ENCODE measurements at regions not wholly inside any gene's neighbourhood (a gene's known extent, or its start where the extent isn't known, plus 50 kb on each side); places are given as distances from the start of the nearest gene placed in this dataset.
A peak's percentile ranks its signal among the peaks of the same experiment; 100 is the strongest.

GRCh38 chr2:888211-888801 lies 62.3 kb upstream of the SNTG2 start:
- H3K9me3 Mint-ChIP-seq = no peaks in the 10 kb centered on the region; the same call in 2 of the 3 replicates
- no peaks in the 10 kb centered on the region for H4K20me1 ChIP-seq (replicated peaks; ENCODE audit: insufficient read depth)
- no peaks in the 10 kb centered on the region for H3K36me3 ChIP-seq (ENCODE audit: insufficient read depth)
- H3K79me2 ChIP-seq (replicated peaks; ENCODE audit: insufficient read depth) = no peaks in the 10 kb centered on the region
- no peaks in the 10 kb centered on the region for H3K9me2 ChIP-seq (ENCODE audit: insufficient read depth)
- H3K4me1 Mint-ChIP-seq = peaks cover 66% of the 10 kb centered on the region
- peaks cover under 1% of the 10 kb centered on the region; the same call in 1 of the 2 replicates for H3K27me3 ChIP-seq (ENCODE audit: insufficient read depth)
- no peak overlapping the region for H3K27ac Mint-ChIP-seq
- peaks cover 30% of the 10 kb centered on the region for H3K27me3 Mint-ChIP-seq (ENCODE audit: insufficient read depth, low read depth, poor library complexity)
- TF ChIP-seq, protein P1, sequence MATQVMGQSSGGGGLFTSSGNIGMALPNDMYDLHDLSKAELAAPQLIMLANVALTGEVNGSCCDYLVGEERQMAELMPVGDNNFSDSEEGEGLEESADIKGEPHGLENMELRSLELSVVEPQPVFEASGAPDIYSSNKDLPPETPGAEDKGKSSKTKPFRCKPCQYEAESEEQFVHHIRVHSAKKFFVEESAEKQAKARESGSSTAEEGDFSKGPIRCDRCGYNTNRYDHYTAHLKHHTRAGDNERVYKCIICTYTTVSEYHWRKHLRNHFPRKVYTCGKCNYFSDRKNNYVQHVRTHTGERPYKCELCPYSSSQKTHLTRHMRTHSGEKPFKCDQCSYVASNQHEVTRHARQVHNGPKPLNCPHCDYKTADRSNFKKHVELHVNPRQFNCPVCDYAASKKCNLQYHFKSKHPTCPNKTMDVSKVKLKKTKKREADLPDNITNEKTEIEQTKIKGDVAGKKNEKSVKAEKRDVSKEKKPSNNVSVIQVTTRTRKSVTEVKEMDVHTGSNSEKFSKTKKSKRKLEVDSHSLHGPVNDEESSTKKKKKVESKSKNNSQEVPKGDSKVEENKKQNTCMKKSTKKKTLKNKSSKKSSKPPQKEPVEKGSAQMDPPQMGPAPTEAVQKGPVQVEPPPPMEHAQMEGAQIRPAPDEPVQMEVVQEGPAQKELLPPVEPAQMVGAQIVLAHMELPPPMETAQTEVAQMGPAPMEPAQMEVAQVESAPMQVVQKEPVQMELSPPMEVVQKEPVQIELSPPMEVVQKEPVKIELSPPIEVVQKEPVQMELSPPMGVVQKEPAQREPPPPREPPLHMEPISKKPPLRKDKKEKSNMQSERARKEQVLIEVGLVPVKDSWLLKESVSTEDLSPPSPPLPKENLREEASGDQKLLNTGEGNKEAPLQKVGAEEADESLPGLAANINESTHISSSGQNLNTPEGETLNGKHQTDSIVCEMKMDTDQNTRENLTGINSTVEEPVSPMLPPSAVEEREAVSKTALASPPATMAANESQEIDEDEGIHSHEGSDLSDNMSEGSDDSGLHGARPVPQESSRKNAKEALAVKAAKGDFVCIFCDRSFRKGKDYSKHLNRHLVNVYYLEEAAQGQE (IDR thresholded peaks at IDR 0.05; ENCODE audit: unreplicated experiment) = no peak
- no peak for TF ChIP-seq STAT1 (IDR thresholded peaks at IDR 0.05; ENCODE audit: unreplicated experiment)
- TF ChIP-seq, protein P2, sequence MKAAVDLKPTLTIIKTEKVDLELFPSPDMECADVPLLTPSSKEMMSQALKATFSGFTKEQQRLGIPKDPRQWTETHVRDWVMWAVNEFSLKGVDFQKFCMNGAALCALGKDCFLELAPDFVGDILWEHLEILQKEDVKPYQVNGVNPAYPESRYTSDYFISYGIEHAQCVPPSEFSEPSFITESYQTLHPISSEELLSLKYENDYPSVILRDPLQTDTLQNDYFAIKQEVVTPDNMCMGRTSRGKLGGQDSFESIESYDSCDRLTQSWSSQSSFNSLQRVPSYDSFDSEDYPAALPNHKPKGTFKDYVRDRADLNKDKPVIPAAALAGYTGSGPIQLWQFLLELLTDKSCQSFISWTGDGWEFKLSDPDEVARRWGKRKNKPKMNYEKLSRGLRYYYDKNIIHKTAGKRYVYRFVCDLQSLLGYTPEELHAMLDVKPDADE (IDR thresholded peaks at IDR 0.05) = no peak
- TF ChIP-seq, protein P3, sequence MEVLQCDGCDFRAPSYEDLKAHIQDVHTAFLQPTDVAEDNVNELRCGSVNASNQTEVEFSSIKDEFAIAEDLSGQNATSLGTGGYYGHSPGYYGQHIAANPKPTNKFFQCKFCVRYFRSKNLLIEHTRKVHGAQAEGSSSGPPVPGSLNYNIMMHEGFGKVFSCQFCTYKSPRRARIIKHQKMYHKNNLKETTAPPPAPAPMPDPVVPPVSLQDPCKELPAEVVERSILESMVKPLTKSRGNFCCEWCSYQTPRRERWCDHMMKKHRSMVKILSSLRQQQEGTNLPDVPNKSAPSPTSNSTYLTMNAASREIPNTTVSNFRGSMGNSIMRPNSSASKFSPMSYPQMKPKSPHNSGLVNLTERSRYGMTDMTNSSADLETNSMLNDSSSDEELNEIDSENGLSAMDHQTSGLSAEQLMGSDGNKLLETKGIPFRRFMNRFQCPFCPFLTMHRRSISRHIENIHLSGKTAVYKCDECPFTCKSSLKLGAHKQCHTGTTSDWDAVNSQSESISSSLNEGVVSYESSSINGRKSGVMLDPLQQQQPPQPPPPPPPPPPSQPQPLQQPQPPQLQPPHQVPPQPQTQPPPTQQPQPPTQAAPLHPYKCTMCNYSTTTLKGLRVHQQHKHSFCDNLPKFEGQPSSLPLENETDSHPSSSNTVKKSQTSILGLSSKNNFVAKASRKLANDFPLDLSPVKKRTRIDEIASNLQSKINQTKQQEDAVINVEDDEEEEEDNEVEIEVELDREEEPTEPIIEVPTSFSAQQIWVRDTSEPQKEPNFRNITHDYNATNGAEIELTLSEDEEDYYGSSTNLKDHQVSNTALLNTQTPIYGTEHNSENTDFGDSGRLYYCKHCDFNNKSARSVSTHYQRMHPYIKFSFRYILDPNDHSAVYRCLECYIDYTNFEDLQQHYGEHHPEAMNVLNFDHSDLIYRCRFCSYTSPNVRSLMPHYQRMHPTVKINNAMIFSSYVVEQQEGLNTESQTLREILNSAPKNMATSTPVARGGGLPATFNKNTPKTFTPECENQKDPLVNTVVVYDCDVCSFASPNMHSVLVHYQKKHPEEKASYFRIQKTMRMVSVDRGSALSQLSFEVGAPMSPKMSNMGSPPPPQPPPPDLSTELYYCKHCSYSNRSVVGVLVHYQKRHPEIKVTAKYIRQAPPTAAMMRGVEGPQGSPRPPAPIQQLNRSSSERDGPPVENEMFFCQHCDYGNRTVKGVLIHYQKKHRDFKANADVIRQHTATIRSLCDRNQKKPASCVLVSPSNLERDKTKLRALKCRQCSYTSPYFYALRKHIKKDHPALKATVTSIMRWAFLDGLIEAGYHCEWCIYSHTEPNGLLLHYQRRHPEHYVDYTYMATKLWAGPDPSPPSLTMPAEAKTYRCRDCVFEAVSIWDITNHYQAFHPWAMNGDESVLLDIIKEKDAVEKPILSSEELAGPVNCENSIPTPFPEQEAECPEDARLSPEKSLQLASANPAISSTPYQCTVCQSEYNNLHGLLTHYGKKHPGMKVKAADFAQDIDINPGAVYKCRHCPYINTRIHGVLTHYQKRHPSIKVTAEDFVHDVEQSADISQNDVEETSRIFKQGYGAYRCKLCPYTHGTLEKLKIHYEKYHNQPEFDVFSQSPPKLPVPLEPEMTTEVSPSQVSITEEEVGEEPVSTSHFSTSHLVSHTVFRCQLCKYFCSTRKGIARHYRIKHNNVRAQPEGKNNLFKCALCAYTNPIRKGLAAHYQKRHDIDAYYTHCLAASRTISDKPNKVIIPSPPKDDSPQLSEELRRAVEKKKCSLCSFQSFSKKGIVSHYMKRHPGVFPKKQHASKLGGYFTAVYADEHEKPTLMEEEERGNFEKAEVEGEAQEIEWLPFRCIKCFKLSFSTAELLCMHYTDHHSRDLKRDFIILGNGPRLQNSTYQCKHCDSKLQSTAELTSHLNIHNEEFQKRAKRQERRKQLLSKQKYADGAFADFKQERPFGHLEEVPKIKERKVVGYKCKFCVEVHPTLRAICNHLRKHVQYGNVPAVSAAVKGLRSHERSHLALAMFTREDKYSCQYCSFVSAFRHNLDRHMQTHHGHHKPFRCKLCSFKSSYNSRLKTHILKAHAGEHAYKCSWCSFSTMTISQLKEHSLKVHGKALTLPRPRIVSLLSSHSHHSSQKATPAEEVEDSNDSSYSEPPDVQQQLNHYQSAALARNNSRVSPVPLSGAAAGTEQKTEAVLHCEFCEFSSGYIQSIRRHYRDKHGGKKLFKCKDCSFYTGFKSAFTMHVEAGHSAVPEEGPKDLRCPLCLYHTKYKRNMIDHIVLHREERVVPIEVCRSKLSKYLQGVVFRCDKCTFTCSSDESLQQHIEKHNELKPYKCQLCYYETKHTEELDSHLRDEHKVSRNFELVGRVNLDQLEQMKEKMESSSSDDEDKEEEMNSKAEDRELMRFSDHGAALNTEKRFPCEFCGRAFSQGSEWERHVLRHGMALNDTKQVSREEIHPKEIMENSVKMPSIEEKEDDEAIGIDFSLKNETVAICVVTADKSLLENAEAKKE (CRISPR knock-in tag; IDR thresholded peaks at IDR 0.05) = no peak
- TF ChIP-seq, protein P4, sequence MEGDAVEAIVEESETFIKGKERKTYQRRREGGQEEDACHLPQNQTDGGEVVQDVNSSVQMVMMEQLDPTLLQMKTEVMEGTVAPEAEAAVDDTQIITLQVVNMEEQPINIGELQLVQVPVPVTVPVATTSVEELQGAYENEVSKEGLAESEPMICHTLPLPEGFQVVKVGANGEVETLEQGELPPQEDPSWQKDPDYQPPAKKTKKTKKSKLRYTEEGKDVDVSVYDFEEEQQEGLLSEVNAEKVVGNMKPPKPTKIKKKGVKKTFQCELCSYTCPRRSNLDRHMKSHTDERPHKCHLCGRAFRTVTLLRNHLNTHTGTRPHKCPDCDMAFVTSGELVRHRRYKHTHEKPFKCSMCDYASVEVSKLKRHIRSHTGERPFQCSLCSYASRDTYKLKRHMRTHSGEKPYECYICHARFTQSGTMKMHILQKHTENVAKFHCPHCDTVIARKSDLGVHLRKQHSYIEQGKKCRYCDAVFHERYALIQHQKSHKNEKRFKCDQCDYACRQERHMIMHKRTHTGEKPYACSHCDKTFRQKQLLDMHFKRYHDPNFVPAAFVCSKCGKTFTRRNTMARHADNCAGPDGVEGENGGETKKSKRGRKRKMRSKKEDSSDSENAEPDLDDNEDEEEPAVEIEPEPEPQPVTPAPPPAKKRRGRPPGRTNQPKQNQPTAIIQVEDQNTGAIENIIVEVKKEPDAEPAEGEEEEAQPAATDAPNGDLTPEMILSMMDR (conservative IDR thresholded peaks at IDR 0.05; ENCODE audit: low read depth in 2 of 2) = no peak
- TF ChIP-seq ZNF331 (CRISPR knock-in tag; IDR thresholded peaks at IDR 0.05; ENCODE audit: low read depth) = no peak
- no peak for TF ChIP-seq ZNF114 (CRISPR knock-in tag; IDR thresholded peaks at IDR 0.05)
- no peak for TF ChIP-seq CREB1 (CRISPR knock-in tag; IDR thresholded peaks at IDR 0.05; ENCODE audit: low read depth)
- no peak for TF ChIP-seq EZH2phosphoT487 (IDR thresholded peaks at IDR 0.05; ENCODE audit: unreplicated experiment)
- TF ChIP-seq EZH2 (IDR thresholded peaks at IDR 0.05; ENCODE audit: low read depth, unreplicated experiment) = no peak
- no peak for TF ChIP-seq NANOG (IDR thresholded peaks at IDR 0.05; ENCODE audit: borderline replicate concordance)
- no peak for TF ChIP-seq POLR2AphosphoS5 (IDR thresholded peaks at IDR 0.05; ENCODE audit: low read depth)
- no peak for TF ChIP-seq JUNB (IDR thresholded peaks at IDR 0.05; ENCODE audit: unreplicated experiment)
- H3K4me1 ChIP-seq (ENCODE audit: insufficient read depth) = peaks cover 28% of the 10 kb centered on the region
- H2AFZ ChIP-seq = no peak overlapping the region
- H3K4me3 Mint-ChIP-seq = no peak overlapping the region
- H3F3A ChIP-seq (replicated peaks; ENCODE audit: low read depth) = no peaks in the 10 kb centered on the region
- peak overlapping the region; percentile 67 for H3K4me2 ChIP-seq
- H3K27ac ChIP-seq (ENCODE audit: low read depth) = no peak overlapping the region
- DNase-seq (ENCODE audit: low spot score) = no peak
- no peak for ATAC-seq
- no peaks in the 10 kb centered on the region; the same call in 2 of the 3 replicates for H3K36me3 Mint-ChIP-seq (ENCODE audit: low read depth)
- H3K4me3 ChIP-seq = no peak overlapping the region

Data from GM23338 (cell line).